B cell (primary cell): ENCODE measurements at regions not wholly inside any gene's neighbourhood (a gene's known extent, or its start where the extent isn't known, plus 50 kb on each side); places are given as distances from the start of the nearest gene placed in this dataset.

Experiments used
- ATAC-seq: fragments of 200-7000 bp; cut with Tn5 transposase; one replicate; pipeline ENCODE4 v1.10.0; 2021; ENCODE audit warnings: low read depth, mild to moderate bottlenecking, moderate number of reproducible peaks, moderate library complexity
- CTCF ChIA-PET: fragments of 350-600 bp; sonication (Branson Sonifier 250); formaldehyde crosslinking; loops from one replicate; lab custom pipeline; 2021; ENCODE audit warnings: antibody characterized with exemption, inconsistent platforms; lab: Charles Lee
- POLR2A ChIA-PET: fragments of 350-600 bp; sonication (Branson Sonifier 250); formaldehyde crosslinking; loops from one replicate; lab custom pipeline; 2021; ENCODE audit warnings: antibody characterized with exemption; lab: Charles Lee
- DNase-seq: peaks from one replicate; pipeline ENCODE4 v3.0.0; 2013
- H2AFZ ChIP-seq: 2 replicates; pipeline ENCODE4 v1.6.1; 2012; ENCODE audit warnings: mild to moderate bottlenecking, low read depth, low read length; ENCODE audit not compliant: insufficient read depth, poor library complexity, severe bottlenecking
- H3K27ac ChIP-seq, 2 donors: 1 replicate in 1 of 2; 2 replicates in 1 of 2; pipeline ENCODE4 v1.5.1; 2012 to 2013; ENCODE audit warnings: low read length in 2 of 2, mild to moderate bottlenecking in 2 of 2, moderate library complexity in 1 of 2
- H3K27me3 ChIP-seq, 4 experiments: fragments of 200-600 bp in 1 of 4; sonication (generic) in 1 of 4; replicated peaks in 1 of 4; 1 replicate in 2 of 4; 2 replicates in 2 of 4; pipeline versions ENCODE4 v1.6.1 to v1.7.0; 2013 to 2016; ENCODE audit warnings: low read length in 3 of 4, mild to moderate bottlenecking in 2 of 4, mixed read lengths in 1 of 4, moderate library complexity in 1 of 4; ENCODE audit not compliant: insufficient read depth in 4 of 4, control insufficient read depth in 3 of 4; ENCODE audit errors: control extremely low read depth in 1 of 4
- H3K36me3 ChIP-seq, 2 experiments: replicated peaks in 1 of 2; 1 replicate in 1 of 2; 2 replicates in 1 of 2; pipeline versions ENCODE4 v1.6.1 to v1.7.1; 2013; ENCODE audit warnings: low read length in 1 of 2; ENCODE audit not compliant: insufficient read depth in 2 of 2, control insufficient read depth in 1 of 2; ENCODE audit errors: control extremely low read depth in 1 of 2, extremely low read depth in 1 of 2
- H3K4me1 ChIP-seq, 2 donors: fragments of 200-600 bp in 1 of 2; sonication (generic) in 1 of 2; 1 replicate in 1 of 2; 2 replicates in 1 of 2; pipeline versions ENCODE4 v1.5.1 to v1.6.1; 2013 to 2017; ENCODE audit warnings: low read length in 2 of 2; ENCODE audit not compliant: control insufficient read depth in 2 of 2, insufficient read depth in 2 of 2
- H3K4me2 ChIP-seq: replicated peaks from 2 replicates; pipeline ENCODE3; 2012; ENCODE audit warnings: mild to moderate bottlenecking, low read depth, low read length; ENCODE audit not compliant: poor library complexity, severe bottlenecking
- H3K4me3 ChIP-seq, 5 experiments: fragments of 200-600 bp in 1 of 5; sonication (generic) in 1 of 5; 1 replicate in 3 of 5; 2 replicates in 2 of 5; pipeline versions ENCODE4 v1.5.1 to v1.7.0; 2011 to 2016; ENCODE audit warnings: low read length in 4 of 5, mild to moderate bottlenecking in 4 of 5, low read depth in 2 of 5, control low read depth in 1 of 5, moderate library complexity in 1 of 5; ENCODE audit not compliant: insufficient read depth in 1 of 5; ENCODE audit errors: control extremely low read depth in 1 of 5, extremely low read depth in 1 of 5
- H3K79me2 ChIP-seq: fragments of 200-600 bp; sonication (generic); one replicate; pipeline ENCODE4 v1.6.0; 2016; ENCODE audit warnings: low read length; ENCODE audit not compliant: control insufficient read depth, insufficient read depth
- H3K9ac ChIP-seq: fragments of 200-600 bp; sonication (generic); 2 replicates; pipeline ENCODE4 v1.6.1; 2017; ENCODE audit warnings: mild to moderate bottlenecking, low read length, moderate library complexity
- H3K9me3 ChIP-seq, 3 donors: one replicate each; pipeline versions ENCODE4 v1.6.1 to v1.7.1; 2013; ENCODE audit warnings: low read length in 2 of 3; ENCODE audit not compliant: control insufficient read depth in 2 of 3, insufficient read depth in 1 of 3; ENCODE audit errors: control extremely low read depth in 1 of 3
- H4K20me1 ChIP-seq: 2 replicates; pipeline ENCODE4 v1.6.0; 2012; ENCODE audit warnings: mild to moderate bottlenecking, low read length; ENCODE audit not compliant: insufficient read depth, control insufficient read depth, poor library complexity, severe bottlenecking
- H3K27ac Mint-ChIP-seq: one replicate; pipeline ENCODE4 v1.8.0; 2021; ENCODE audit warnings: mixed read lengths
- H3K27me3 Mint-ChIP-seq: one replicate; pipeline ENCODE4 v1.8.0; 2021; ENCODE audit warnings: mixed read lengths
- H3K4me1 Mint-ChIP-seq: one replicate; pipeline ENCODE4 v1.8.0; 2021; ENCODE audit warnings: mixed read lengths
- H3K4me3 Mint-ChIP-seq: one replicate; pipeline ENCODE4 v1.8.0; 2021; ENCODE audit warnings: mixed read lengths
- H3K9me3 Mint-ChIP-seq: one replicate; pipeline ENCODE4 v1.8.0; 2022; ENCODE audit warnings: mixed read lengths; ENCODE audit not compliant: insufficient read depth
- EZH2 ChIP-seq: IDR thresholded peaks from 2 replicates; pipeline ENCODE4 v1.6.1; 2012; ENCODE audit warnings: borderline replicate concordance, low read depth, mild to moderate bottlenecking, moderate library complexity, low read length; ENCODE audit not compliant: insufficient read depth, poor library complexity, severe bottlenecking
- WGBS: methylation state at CpG from one replicate; pipeline ENCODE4 v1.1.5; 2013; ENCODE audit warnings: missing lambda C conversion rate; ENCODE audit not compliant: insufficient coverage; 5-methylcytosine and 5-hydroxymethylcytosine counted together
- intact Hi-C: fragments of 100-400 bp; cut with micrococcal nuclease; formaldehyde crosslinking; loops from one replicate; pipeline ENCODE4 v1.10.0; 2022
- TF ChIP-seq, protein P1 (sequence below): fragments of 200-600 bp; IDR thresholded peaks from one replicate; pipeline ENCODE4 v1.8.0; 2022; ENCODE audit warnings: antibody characterized with exemption, mild to moderate bottlenecking

DNA sequence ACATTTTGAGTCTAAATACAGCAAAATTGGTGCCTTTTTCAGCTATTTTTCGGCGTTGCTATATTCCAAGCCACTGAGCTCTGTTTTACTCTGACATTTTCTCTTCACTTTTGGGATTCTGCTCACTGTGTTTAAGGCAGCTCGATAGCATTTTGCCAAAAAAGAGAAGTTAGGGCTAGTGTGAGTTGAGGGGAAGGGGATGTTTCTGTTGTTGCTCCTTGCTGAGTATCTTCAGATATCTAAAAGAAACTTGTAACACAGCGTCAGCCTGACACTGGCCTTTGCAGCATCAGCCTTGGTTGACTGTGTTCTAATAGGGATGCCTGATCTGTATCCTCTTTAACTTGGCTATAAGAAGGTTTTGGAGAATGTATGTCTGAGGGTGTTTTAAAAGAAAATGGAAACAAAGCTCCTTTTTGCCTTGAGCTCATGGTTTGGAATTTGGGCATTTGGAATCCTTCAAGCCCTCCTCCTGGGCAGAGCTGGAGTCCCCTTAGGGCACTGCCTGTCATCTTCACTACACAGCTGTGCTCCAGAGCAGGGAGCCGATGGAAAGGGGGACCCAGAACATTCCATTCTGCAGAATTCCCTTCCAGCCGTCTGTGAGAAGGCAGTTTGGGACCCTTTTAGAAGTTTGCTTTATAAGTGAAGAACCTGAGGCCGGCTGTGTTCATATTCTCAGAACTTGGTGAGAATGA, 63.0 kb downstream of the EXOSC2 start:
- POLR2A ChIA-PET, result no interaction called here
- no peak overlapping the region for H3K4me2 ChIP-seq

DNA sequence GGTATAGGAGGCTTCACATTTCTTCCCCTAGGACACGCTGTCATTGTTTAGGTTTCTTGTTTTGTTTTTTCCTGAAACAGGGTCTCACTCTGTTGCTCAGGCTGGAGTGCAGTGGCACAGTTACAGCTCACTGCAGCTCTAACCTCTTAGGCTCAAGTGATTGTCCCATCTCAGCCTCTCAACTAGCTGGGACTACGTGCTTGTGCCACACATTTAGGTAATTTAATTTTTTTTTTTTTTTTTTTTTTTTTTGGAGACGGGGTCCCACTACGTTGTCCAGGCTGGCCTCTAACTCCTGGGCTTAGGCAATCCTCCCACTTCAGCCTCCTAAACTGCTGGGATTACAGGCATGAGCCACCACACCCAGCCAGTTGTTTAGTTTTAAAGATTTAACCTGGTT, 66.2 kb downstream of the EXOSC2 start:
- CTCF ChIA-PET, result interaction anchor here (0.7 to 1.0 kb wide), 2 partner anchors 39 to 45 kb away, joined by 3 read pairs; no protein-coding TSS in a partner anchor
- intact Hi-C loops, result no loop called here
- no peak for ATAC-seq

More for the DNA sequence above, 63.0 kb downstream of the EXOSC2 start:
- CTCF ChIA-PET, result no interaction called here
- Mint-ChIP-seq H3K27ac (peak overlapping the region; percentile 3), H3K4me3 (no peak overlapping the region), H3K9me3 (no peaks in the 10 kb centered on the region), H3K27me3 (no peaks in the 10 kb centered on the region), H3K4me1 (peaks cover 27% of the 10 kb centered on the region)
- no peak overlapping the region for H2AFZ ChIP-seq
- ATAC-seq (no peak), DNase-seq (no peak)
- TF ChIP-seq, protein P1, sequence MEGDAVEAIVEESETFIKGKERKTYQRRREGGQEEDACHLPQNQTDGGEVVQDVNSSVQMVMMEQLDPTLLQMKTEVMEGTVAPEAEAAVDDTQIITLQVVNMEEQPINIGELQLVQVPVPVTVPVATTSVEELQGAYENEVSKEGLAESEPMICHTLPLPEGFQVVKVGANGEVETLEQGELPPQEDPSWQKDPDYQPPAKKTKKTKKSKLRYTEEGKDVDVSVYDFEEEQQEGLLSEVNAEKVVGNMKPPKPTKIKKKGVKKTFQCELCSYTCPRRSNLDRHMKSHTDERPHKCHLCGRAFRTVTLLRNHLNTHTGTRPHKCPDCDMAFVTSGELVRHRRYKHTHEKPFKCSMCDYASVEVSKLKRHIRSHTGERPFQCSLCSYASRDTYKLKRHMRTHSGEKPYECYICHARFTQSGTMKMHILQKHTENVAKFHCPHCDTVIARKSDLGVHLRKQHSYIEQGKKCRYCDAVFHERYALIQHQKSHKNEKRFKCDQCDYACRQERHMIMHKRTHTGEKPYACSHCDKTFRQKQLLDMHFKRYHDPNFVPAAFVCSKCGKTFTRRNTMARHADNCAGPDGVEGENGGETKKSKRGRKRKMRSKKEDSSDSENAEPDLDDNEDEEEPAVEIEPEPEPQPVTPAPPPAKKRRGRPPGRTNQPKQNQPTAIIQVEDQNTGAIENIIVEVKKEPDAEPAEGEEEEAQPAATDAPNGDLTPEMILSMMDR, result no peak
- no peak for TF ChIP-seq EZH2
- H4K20me1 ChIP-seq, result peaks cover 47% of the 10 kb centered on the region
- WGBS, result 60% methylated on average over 5 of the region's 7 CpGs
- peaks cover 45% of the 10 kb centered on the region for H3K79me2 ChIP-seq
- peaks cover 7 to 12% of the 10 kb centered on the region in 2 donors for H3K4me1 ChIP-seq
- intact Hi-C loops, result no loop called here
- no peak overlapping the region for H3K27ac ChIP-seq
- H3K9ac ChIP-seq, result no peak overlapping the region
- H3K4me3 ChIP-seq, result no peak overlapping the region
- no peaks in the 10 kb centered on the region for H3K27me3 ChIP-seq
- no peaks in the 10 kb centered on the region for H3K36me3 ChIP-seq
- H3K9me3 ChIP-seq, result no peaks in the 10 kb centered on the region

More for the DNA sequence above, 66.2 kb downstream of the EXOSC2 start:
- no peak overlapping the region for H3K27ac ChIP-seq
- H3K27ac Mint-ChIP-seq, result no peak overlapping the region
- H4K20me1 ChIP-seq, result peaks cover 34% of the 10 kb centered on the region
- no peak overlapping the region for H3K4me2 ChIP-seq
- H3K4me3 ChIP-seq, result no peak overlapping the region
- no peaks in the 10 kb centered on the region for H3K27me3 Mint-ChIP-seq
- peaks cover 37% of the 10 kb centered on the region for H3K4me1 Mint-ChIP-seq
- no peaks in the 10 kb centered on the region for H3K9me3 ChIP-seq
- H3K9ac ChIP-seq, result no peak overlapping the region
- H3K36me3 ChIP-seq, result no peaks in the 10 kb centered on the region
- TF ChIP-seq EZH2, result no peak
- TF ChIP-seq, protein P1, result no peak
- no peak for DNase-seq
- H2AFZ ChIP-seq, result no peak overlapping the region
- no peaks in the 10 kb centered on the region for H3K27me3 ChIP-seq
- WGBS, result no CpG with 5 or more reads among the region's 4 CpGs
- H3K9me3 Mint-ChIP-seq, result no peaks in the 10 kb centered on the region
- peaks cover 7 to 12% of the 10 kb centered on the region in 2 donors for H3K4me1 ChIP-seq
- peaks cover 66% of the 10 kb centered on the region for H3K79me2 ChIP-seq
- H3K4me3 Mint-ChIP-seq, result no peak overlapping the region
- POLR2A ChIA-PET, result interaction anchor here (0.6 kb wide), 1 partner anchor 1646 kb away, joined by 4 read pairs; no protein-coding TSS in a partner anchor
